Left ventricle myocardium inferior (tissue), 1 donor: ENCODE measurements at regions not wholly inside any gene's neighbourhood (a gene's known extent, or its start where the extent isn't known, plus 50 kb on each side); places are given as distances from the start of the nearest gene placed in this dataset.
"Not testable (repeated sequence)": the region's sequence is repeated elsewhere in the genome, so short reads cannot be mapped to it uniquely, and the experiment has no call there.

Experiments used
- DNase-seq: peaks from one replicate; pipeline ENCODE4 v3.0.0-alpha.2; 2020
- H3K27ac ChIP-seq: fragments of 200-600 bp; replicated peaks from 2 replicates; pipeline ENCODE4 v1.8.0; 2021
- H3K27me3 ChIP-seq: fragments of 200-600 bp; 2 replicates; pipeline ENCODE4 v1.8.0; 2021; ENCODE audit warnings: low read depth
- H3K36me3 ChIP-seq: fragments of 200-600 bp; 2 replicates; pipeline ENCODE4 v1.8.0; 2021
- H3K4me1 ChIP-seq: fragments of 200-600 bp; 2 replicates; pipeline ENCODE4 v1.8.0; 2021
- H3K4me3 ChIP-seq: fragments of 200-600 bp; 2 replicates; pipeline ENCODE4 v1.8.0; 2021; ENCODE audit warnings: mild to moderate bottlenecking, moderate library complexity
- H3K9me3 ChIP-seq: fragments of 200-600 bp; replicated peaks from 2 replicates; pipeline ENCODE4 v1.8.0; 2021
- CTCF ChIP-seq: fragments of 200-600 bp; IDR thresholded peaks from 2 replicates; pipeline ENCODE4 v1.8.0; 2021; ENCODE audit warnings: antibody characterized with exemption, mild to moderate bottlenecking, borderline replicate concordance
- intact Hi-C: fragments of 100-400 bp; cut with micrococcal nuclease; formaldehyde crosslinking; loops from one replicate; pipeline ENCODE4 v1.11.0; 2022
- donor health status: DM: no; HTN: yes; CAD: no; lungs with severe emphysema.

GRCh38 chr15:84360902-84361301 is 125.3 kb downstream of the GOLGA6L4 start:
- H3K9me3 ChIP-seq, H3K4me1 ChIP-seq, intact Hi-C loops, H3K27ac ChIP-seq, H3K27me3 ChIP-seq, H3K4me3 ChIP-seq, DNase-seq, H3K36me3 ChIP-seq: not testable (repeated sequence)

GRCh38 chr15:84384421-84384820 is 148.8 kb downstream of the GOLGA6L4 start:
- H3K4me1 ChIP-seq, intact Hi-C loops, H3K27ac ChIP-seq, H3K9me3 ChIP-seq, DNase-seq, H3K36me3 ChIP-seq, H3K4me3 ChIP-seq: not testable (repeated sequence)
- H3K27me3 ChIP-seq = peaks cover 29% of the 10 kb centered on the region

DNA sequence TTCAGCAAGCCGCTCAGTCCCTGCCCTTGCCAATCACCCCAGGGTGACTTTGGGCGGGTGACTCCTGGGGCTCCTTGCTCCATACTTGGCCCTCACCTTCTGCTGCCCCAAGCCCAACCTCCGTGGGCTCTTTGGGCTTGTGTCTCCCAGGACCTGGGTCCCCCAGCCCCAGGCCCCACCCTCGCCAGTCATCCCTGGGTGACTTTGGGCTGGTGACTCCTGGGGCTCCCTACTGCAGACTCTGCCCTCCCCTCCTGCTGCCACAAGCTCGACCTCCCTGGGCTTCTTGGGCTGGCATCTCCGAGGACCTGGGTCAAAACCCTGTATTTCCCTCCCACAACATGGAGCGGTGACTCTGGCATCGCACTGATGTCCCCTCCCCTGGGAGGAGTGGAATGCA is 151.5 kb downstream of the GOLGA6L4 start:
- Histone ChIP-seq H3K36me3 (no peaks in the 10 kb centered on the region), H3K4me1 (no peaks in the 10 kb centered on the region), H3K27me3 (peaks cover 29% of the 10 kb centered on the region), H3K4me3 (no peak overlapping the region), H3K9me3 (peaks cover 7% of the 10 kb centered on the region), H3K27ac (no peak overlapping the region)
- intact Hi-C loops = no loop called here
- no peak for DNase-seq
- no peak for TF ChIP-seq CTCF

DNA sequence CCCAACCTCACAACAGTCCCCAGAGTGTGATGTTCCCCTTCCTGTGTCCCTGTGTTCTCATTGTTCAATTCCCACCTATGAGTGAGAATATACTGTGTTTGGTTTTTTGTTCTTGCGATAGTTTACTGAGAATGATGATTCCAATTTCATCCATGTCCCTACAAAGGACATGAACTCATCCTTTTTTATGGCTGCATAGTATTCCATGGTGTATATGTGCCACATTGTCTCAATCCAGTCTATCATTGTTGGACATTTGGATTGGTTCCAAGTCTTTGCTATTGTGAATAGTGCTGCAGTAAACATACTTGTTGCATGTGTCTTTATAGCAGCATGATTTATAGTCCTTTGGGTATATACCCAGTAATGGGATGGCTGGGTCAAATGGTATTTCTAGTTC is 152.6 kb downstream of the GOLGA6L4 start:
- peaks cover 29% of the 10 kb centered on the region for H3K27me3 ChIP-seq
- H3K36me3 ChIP-seq, H3K27ac ChIP-seq, H3K4me1 ChIP-seq, H3K4me3 ChIP-seq, DNase-seq, H3K9me3 ChIP-seq, intact Hi-C loops: not testable (repeated sequence)

GRCh38 chr15:84388638-84389037 is 153.1 kb downstream of the GOLGA6L4 start:
- intact Hi-C loops, H3K36me3 ChIP-seq, H3K9me3 ChIP-seq, H3K4me3 ChIP-seq, H3K27ac ChIP-seq, DNase-seq, H3K4me1 ChIP-seq: not testable (repeated sequence)
- H3K27me3 ChIP-seq = peaks cover 29% of the 10 kb centered on the region

DNA sequence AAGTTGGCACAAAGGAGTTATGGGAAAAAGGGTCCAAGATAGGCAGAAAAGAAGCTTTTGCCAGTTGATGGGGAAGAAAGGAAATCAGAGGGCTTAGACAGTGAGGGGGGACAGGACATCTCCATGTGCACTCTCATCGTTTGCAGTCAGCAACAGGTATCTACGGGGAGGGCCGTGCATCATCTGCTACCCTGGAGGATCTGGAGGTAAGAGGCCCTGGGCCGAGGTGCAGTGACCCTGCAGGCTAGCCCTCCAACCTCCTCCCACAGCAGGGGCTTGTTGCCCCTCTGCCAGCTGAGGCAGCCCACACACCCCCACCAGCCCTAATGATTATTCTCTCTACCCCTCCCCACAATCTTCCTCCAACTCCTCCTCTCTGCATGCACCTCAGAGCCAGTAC is 154.8 kb downstream of the GOLGA6L4 start:
- H3K9me3 ChIP-seq, DNase-seq, H3K4me1 ChIP-seq, H3K36me3 ChIP-seq, H3K27ac ChIP-seq, intact Hi-C loops, H3K4me3 ChIP-seq: not testable (repeated sequence)
- H3K27me3 ChIP-seq = peaks cover 21% of the 10 kb centered on the region

DNA sequence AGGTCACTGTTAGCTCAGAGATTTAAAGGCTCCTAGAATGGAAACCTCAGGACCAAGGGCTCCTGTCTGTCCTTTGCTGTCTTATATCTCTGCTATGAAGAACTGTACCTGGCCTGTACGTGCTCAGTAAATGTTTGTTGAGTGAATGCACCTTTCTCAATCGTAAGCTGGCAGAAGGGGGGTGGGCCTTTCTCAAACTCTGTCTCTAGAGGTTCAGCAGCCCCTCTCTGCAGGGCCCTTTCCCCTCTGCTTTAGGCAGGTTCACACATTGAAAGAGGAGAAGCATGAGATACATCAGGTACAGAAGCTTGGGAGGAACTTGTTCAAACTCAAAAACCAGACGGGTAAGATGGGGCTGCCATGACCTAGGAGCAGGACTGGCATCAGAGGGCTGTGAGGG is 155.6 kb downstream of the GOLGA6L4 start:
- no peaks in the 10 kb centered on the region for H3K4me1 ChIP-seq
- TF ChIP-seq CTCF = no peak
- DNase-seq = no peak
- no peak overlapping the region for H3K27ac ChIP-seq
- no peak overlapping the region for H3K4me3 ChIP-seq
- peaks cover 21% of the 10 kb centered on the region for H3K27me3 ChIP-seq
- H3K36me3 ChIP-seq = no peaks in the 10 kb centered on the region
- intact Hi-C loops = no loop called here
- H3K9me3 ChIP-seq = peaks cover 7% of the 10 kb centered on the region

DNA sequence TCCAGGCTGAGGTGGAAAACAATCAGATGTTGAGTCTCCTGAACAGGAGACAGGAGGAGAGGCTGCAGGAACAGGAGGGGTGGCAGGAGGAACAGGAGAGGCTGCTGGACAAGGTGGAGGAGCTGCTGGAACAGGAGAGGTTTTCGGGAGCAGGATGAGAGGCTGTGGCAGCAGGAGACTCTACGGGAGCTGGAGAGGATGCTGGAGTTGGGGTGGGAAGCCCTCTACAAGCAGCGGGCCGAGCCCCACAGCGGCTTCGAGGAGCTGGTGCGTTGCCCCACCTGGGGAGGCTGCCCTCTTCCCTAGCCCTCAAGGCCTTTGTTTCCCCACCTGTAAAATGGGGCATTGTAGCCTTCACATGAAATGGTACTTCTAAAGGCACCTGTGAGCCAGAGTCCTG is 156.4 kb downstream of the GOLGA6L4 start:
- H3K4me1 ChIP-seq, H3K27ac ChIP-seq, H3K9me3 ChIP-seq, DNase-seq, H3K36me3 ChIP-seq, H3K4me3 ChIP-seq, intact Hi-C loops: not testable (repeated sequence)
- peaks cover 13% of the 10 kb centered on the region for H3K27me3 ChIP-seq

- H3K4me3 ChIP-seq = not testable (repeated sequence)
These were observed 157.9 kb downstream of the GOLGA6L4 start for GRCh38 chr15:84393386-84393936.

GRCh38 chr15:84393966-84394365 is 158.4 kb downstream of the GOLGA6L4 start:
- intact Hi-C loops, H3K36me3 ChIP-seq, H3K27me3 ChIP-seq, H3K4me3 ChIP-seq, DNase-seq, H3K9me3 ChIP-seq, H3K4me1 ChIP-seq, H3K27ac ChIP-seq: not testable (repeated sequence)

More at GRCh38 chr15:84393386-84393936, 157.9 kb downstream of the GOLGA6L4 start:
- H3K27me3 ChIP-seq, H3K9me3 ChIP-seq, H3K27ac ChIP-seq, H3K36me3 ChIP-seq, DNase-seq, intact Hi-C loops, H3K4me1 ChIP-seq: not testable (repeated sequence)

DNA sequence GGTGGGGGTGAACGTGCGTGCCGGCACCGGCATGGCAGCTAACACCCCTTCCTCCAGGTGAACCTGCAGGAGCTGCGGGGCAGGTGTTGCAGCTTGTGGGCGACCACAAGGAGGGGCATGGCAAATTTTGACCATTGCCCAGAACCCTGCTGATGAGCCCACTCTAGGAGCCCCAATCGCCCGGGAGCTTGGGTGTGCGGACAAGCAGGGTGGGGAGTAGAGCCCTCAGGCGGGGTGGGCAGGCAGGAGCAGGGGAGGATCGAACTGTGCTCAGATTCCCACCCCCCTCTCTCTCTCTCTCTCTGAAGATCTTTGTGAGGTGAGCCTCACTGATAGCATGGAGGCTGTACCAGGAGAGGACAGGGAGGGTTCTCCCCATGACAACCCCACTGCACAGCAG is 159.8 kb downstream of the GOLGA6L4 start:
- DNase-seq, H3K27ac ChIP-seq, H3K4me3 ChIP-seq, H3K27me3 ChIP-seq, H3K9me3 ChIP-seq, H3K4me1 ChIP-seq, intact Hi-C loops, H3K36me3 ChIP-seq: not testable (repeated sequence)

GRCh38 chr15:84395881-84396280 is 160.3 kb downstream of the GOLGA6L4 start:
- H3K4me1 ChIP-seq, H3K4me3 ChIP-seq, H3K9me3 ChIP-seq, H3K27me3 ChIP-seq, intact Hi-C loops, H3K27ac ChIP-seq, DNase-seq, H3K36me3 ChIP-seq: not testable (repeated sequence)

GRCh38 chr15:84397066-84397465 is 161.5 kb downstream of the GOLGA6L4 start:
- intact Hi-C loops, H3K27me3 ChIP-seq, H3K4me1 ChIP-seq, H3K9me3 ChIP-seq, H3K27ac ChIP-seq, H3K4me3 ChIP-seq, DNase-seq, H3K36me3 ChIP-seq: not testable (repeated sequence)
